ENCODE measurements at regions not wholly inside any gene's neighbourhood (a gene's known extent, or its start where the extent isn't known, plus 50 kb on each side); places are given as distances from the start of the nearest gene placed in this dataset.

- TF ChIP-seq REST (IDR thresholded peaks at IDR 0.05; ENCODE audit: insufficient read depth in 1 of 2, low read depth in 2 of 2, low read length in 2 of 2) (no peak), TAF1 (IDR thresholded peaks at IDR 0.05; ENCODE audit: borderline replicate concordance, insufficient read depth, low read length) (no peak), POLR2AphosphoS5 (IDR thresholded peaks at IDR 0.05; ENCODE audit: low read depth, low read length) (no peak), SIN3A (IDR thresholded peaks at IDR 0.05; ENCODE audit: borderline replicate concordance, insufficient read depth, low read length) (no peak), FOXP2 (optimal IDR thresholded peaks at IDR 0.05; ENCODE audit: borderline replicate concordance, extremely low read depth, extremely low read length, insufficient read depth) (no peak)
Measured at GRCh38 chr10:91163869-91164474, 56.5 kb upstream of the PCGF5 start.

- TF ChIP-seq SIN3A (IDR thresholded peaks at IDR 0.05; ENCODE audit: borderline replicate concordance, insufficient read depth, low read length) (no peak), REST (IDR thresholded peaks at IDR 0.05; ENCODE audit: insufficient read depth in 1 of 2, low read depth in 2 of 2, low read length in 2 of 2) (no peak), TAF1 (IDR thresholded peaks at IDR 0.05; ENCODE audit: borderline replicate concordance, insufficient read depth, low read length) (no peak)
Measured at GRCh38 chr10:91164520-91165065, 55.9 kb upstream of the PCGF5 start.

- no peak for TF ChIP-seq REST (IDR thresholded peaks at IDR 0.05; ENCODE audit: insufficient read depth in 1 of 2, low read depth in 2 of 2, low read length in 2 of 2)
- TF ChIP-seq POLR2AphosphoS5 (IDR thresholded peaks at IDR 0.05; ENCODE audit: low read depth, low read length), result no peak
- TF ChIP-seq SIN3A (IDR thresholded peaks at IDR 0.05; ENCODE audit: borderline replicate concordance, insufficient read depth, low read length), result no peak
- no peak for TF ChIP-seq TAF1 (IDR thresholded peaks at IDR 0.05; ENCODE audit: borderline replicate concordance, insufficient read depth, low read length)
- no peak for TF ChIP-seq FOXP2 (optimal IDR thresholded peaks at IDR 0.05; ENCODE audit: borderline replicate concordance, extremely low read depth, extremely low read length, insufficient read depth)
Measured at GRCh38 chr10:91167406-91167805, 53.1 kb upstream of the PCGF5 start.

GRCh38 chr10:91170418-91170817 lies 50.0 kb upstream of the PCGF5 start:
- no peak for TF ChIP-seq REST (IDR thresholded peaks at IDR 0.05; ENCODE audit: insufficient read depth in 1 of 2, low read depth in 2 of 2, low read length in 2 of 2)
